ENCODE measurements at regions not wholly inside any gene's neighbourhood (a gene's known extent, or its start where the extent isn't known, plus 50 kb on each side); places are given as distances from the start of the nearest gene placed in this dataset.

GRCh38 chr20:51259455-51259854 is 236.5 kb upstream of the KCNG1 start:
- TF ChIP-seq POLR2AphosphoS5 (IDR thresholded peaks at IDR 0.05; ENCODE audit: low read depth, low read length) (no peak), TAF1 (IDR thresholded peaks at IDR 0.05; ENCODE audit: borderline replicate concordance, low read depth, low read length) (no peak), POLR2A (IDR thresholded peaks at IDR 0.05; ENCODE audit: low read depth, low read length) (no peak)
- FAIRE-seq, result no peak
- DNase-seq (ENCODE audit: insufficient read length), result no peak

GRCh38 chr20:51258582-51259165 is 235.8 kb upstream of the KCNG1 start:
- FAIRE-seq, result no peak
- DNase-seq (ENCODE audit: insufficient read length), result no peak
- TF ChIP-seq POLR2AphosphoS5 (IDR thresholded peaks at IDR 0.05; ENCODE audit: low read depth, low read length) (no peak), POLR2A (IDR thresholded peaks at IDR 0.05; ENCODE audit: low read depth, low read length) (no peak), TAF1 (IDR thresholded peaks at IDR 0.05; ENCODE audit: borderline replicate concordance, low read depth, low read length) (no peak)

- FAIRE-seq (no peak), DNase-seq (ENCODE audit: insufficient read length) (no peak)
- TF ChIP-seq POLR2A (IDR thresholded peaks at IDR 0.05; ENCODE audit: low read depth, low read length) (no peak), TAF1 (IDR thresholded peaks at IDR 0.05; ENCODE audit: borderline replicate concordance, low read depth, low read length) (no peak), POLR2AphosphoS5 (IDR thresholded peaks at IDR 0.05; ENCODE audit: low read depth, low read length) (no peak)
These were observed 232.5 kb upstream of the KCNG1 start for GRCh38 chr20:51255417-51255816.

GRCh38 chr20:51253280-51253679 is 230.4 kb upstream of the KCNG1 start:
- no peak for FAIRE-seq
- DNase-seq (ENCODE audit: insufficient read length), result no peak
- no peak for TF ChIP-seq TAF1 (IDR thresholded peaks at IDR 0.05; ENCODE audit: borderline replicate concordance, low read depth, low read length)
- TF ChIP-seq POLR2AphosphoS5 (IDR thresholded peaks at IDR 0.05; ENCODE audit: low read depth, low read length), result no peak
- TF ChIP-seq POLR2A (IDR thresholded peaks at IDR 0.05; ENCODE audit: low read depth, low read length), result no peak

- FAIRE-seq (no peak), DNase-seq (ENCODE audit: insufficient read length) (no peak)
- no peak for TF ChIP-seq TAF1 (IDR thresholded peaks at IDR 0.05; ENCODE audit: borderline replicate concordance, low read depth, low read length)
These were observed 226.9 kb upstream of the KCNG1 start for GRCh38 chr20:51249781-51250180.

- FAIRE-seq (no peak), DNase-seq (ENCODE audit: insufficient read length) (no peak)
- TF ChIP-seq POLR2A (IDR thresholded peaks at IDR 0.05; ENCODE audit: low read depth, low read length) (no peak), POLR2AphosphoS5 (IDR thresholded peaks at IDR 0.05; ENCODE audit: low read depth, low read length) (no peak), TAF1 (IDR thresholded peaks at IDR 0.05; ENCODE audit: borderline replicate concordance, low read depth, low read length) (no peak)
These were observed 226.3 kb upstream of the KCNG1 start for GRCh38 chr20:51249215-51249614.

GRCh38 chr20:51244466-51244865 is 221.6 kb upstream of the KCNG1 start:
- no peak for TF ChIP-seq POLR2AphosphoS5 (IDR thresholded peaks at IDR 0.05; ENCODE audit: low read depth, low read length)
- TF ChIP-seq TAF1 (IDR thresholded peaks at IDR 0.05; ENCODE audit: borderline replicate concordance, low read depth, low read length), result no peak
- TF ChIP-seq POLR2A (IDR thresholded peaks at IDR 0.05; ENCODE audit: low read depth, low read length), result no peak
- FAIRE-seq (no peak), DNase-seq (ENCODE audit: insufficient read length) (no peak)

- no peak for DNase-seq (ENCODE audit: insufficient read length)
- FAIRE-seq, result no peak
- no peak for TF ChIP-seq POLR2A (IDR thresholded peaks at IDR 0.05; ENCODE audit: low read depth, low read length)
- no peak for TF ChIP-seq TAF1 (IDR thresholded peaks at IDR 0.05; ENCODE audit: borderline replicate concordance, low read depth, low read length)
- no peak for TF ChIP-seq POLR2AphosphoS5 (IDR thresholded peaks at IDR 0.05; ENCODE audit: low read depth, low read length)
These were observed 215.9 kb upstream of the KCNG1 start for GRCh38 chr20:51238675-51239305.

GRCh38 chr20:51237791-51238190 is 214.9 kb upstream of the KCNG1 start:
- FAIRE-seq (no peak), DNase-seq (ENCODE audit: insufficient read length) (no peak)
- no peak for TF ChIP-seq TAF1 (IDR thresholded peaks at IDR 0.05; ENCODE audit: borderline replicate concordance, low read depth, low read length)
- TF ChIP-seq POLR2AphosphoS5 (IDR thresholded peaks at IDR 0.05; ENCODE audit: low read depth, low read length), result no peak
- TF ChIP-seq POLR2A (IDR thresholded peaks at IDR 0.05; ENCODE audit: low read depth, low read length), result no peak

GRCh38 chr20:51237278-51237677 is 214.4 kb upstream of the KCNG1 start:
- TF ChIP-seq POLR2A (IDR thresholded peaks at IDR 0.05; ENCODE audit: low read depth, low read length), result no peak
- TF ChIP-seq POLR2AphosphoS5 (IDR thresholded peaks at IDR 0.05; ENCODE audit: low read depth, low read length), result no peak
- no peak for TF ChIP-seq TAF1 (IDR thresholded peaks at IDR 0.05; ENCODE audit: borderline replicate concordance, low read depth, low read length)
- DNase-seq (ENCODE audit: insufficient read length) (no peak), FAIRE-seq (no peak)

GRCh38 chr20:51236421-51236820 is 213.5 kb upstream of the KCNG1 start:
- DNase-seq (ENCODE audit: insufficient read length), result no peak
- TF ChIP-seq POLR2AphosphoS5 (IDR thresholded peaks at IDR 0.05; ENCODE audit: low read depth, low read length), result no peak
- no peak for TF ChIP-seq POLR2A (IDR thresholded peaks at IDR 0.05; ENCODE audit: low read depth, low read length)
- TF ChIP-seq TAF1 (IDR thresholded peaks at IDR 0.05; ENCODE audit: borderline replicate concordance, low read depth, low read length), result no peak
- no peak for FAIRE-seq

- FAIRE-seq (no peak), DNase-seq (ENCODE audit: insufficient read length) (no peak)
- no peak for TF ChIP-seq POLR2AphosphoS5 (IDR thresholded peaks at IDR 0.05; ENCODE audit: low read depth, low read length)
- no peak for TF ChIP-seq POLR2A (IDR thresholded peaks at IDR 0.05; ENCODE audit: low read depth, low read length)
- TF ChIP-seq TAF1 (IDR thresholded peaks at IDR 0.05; ENCODE audit: borderline replicate concordance, low read depth, low read length), result no peak
These were observed 210.4 kb upstream of the KCNG1 start for GRCh38 chr20:51233345-51233744.
